Adrenal gland (tissue), 5 donors: ENCODE measurements at regions not wholly inside any gene's neighbourhood (a gene's known extent, or its start where the extent isn't known, plus 50 kb on each side); places are given as distances from the start of the nearest gene placed in this dataset.

Source experiments
- POLR2A ChIP-seq, 2 donors: fragments of 450-650 bp; IDR thresholded peaks; one replicate each; pipeline ENCODE4 v1.6.1; 2017; ENCODE audit warnings: antibody characterized with exemption in 2 of 2, mild to moderate bottlenecking in 2 of 2, moderate library complexity in 1 of 2
- TF ChIP-seq, protein P1 (sequence below), 6 experiments: fragments of 450-650 bp in 4 of 6; fragments of 200-600 bp in 2 of 6; sonication (generic) in 1 of 6; IDR thresholded peaks; 1 replicate in 5 of 6; 2 replicates in 1 of 6; pipeline versions ENCODE4 v1.5.1 to v1.8.0; 2016 to 2021; ENCODE audit warnings: antibody characterized with exemption in 6 of 6, mild to moderate bottlenecking in 2 of 6, moderate library complexity in 1 of 6
- donor health status: DM: no; HTN: no; CAD: no.

GRCh38 chr10:2944788-2945187, 122.6 kb upstream of the PFKP start:
- TF ChIP-seq, protein P1, sequence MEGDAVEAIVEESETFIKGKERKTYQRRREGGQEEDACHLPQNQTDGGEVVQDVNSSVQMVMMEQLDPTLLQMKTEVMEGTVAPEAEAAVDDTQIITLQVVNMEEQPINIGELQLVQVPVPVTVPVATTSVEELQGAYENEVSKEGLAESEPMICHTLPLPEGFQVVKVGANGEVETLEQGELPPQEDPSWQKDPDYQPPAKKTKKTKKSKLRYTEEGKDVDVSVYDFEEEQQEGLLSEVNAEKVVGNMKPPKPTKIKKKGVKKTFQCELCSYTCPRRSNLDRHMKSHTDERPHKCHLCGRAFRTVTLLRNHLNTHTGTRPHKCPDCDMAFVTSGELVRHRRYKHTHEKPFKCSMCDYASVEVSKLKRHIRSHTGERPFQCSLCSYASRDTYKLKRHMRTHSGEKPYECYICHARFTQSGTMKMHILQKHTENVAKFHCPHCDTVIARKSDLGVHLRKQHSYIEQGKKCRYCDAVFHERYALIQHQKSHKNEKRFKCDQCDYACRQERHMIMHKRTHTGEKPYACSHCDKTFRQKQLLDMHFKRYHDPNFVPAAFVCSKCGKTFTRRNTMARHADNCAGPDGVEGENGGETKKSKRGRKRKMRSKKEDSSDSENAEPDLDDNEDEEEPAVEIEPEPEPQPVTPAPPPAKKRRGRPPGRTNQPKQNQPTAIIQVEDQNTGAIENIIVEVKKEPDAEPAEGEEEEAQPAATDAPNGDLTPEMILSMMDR (IDR thresholded peaks at IDR 0.05) = no peak
- TF ChIP-seq POLR2A (IDR thresholded peaks at IDR 0.05) = no peak
